Hepatic stellate cell (primary cell): ENCODE measurements at regions not wholly inside any gene's neighbourhood (a gene's known extent, or its start where the extent isn't known, plus 50 kb on each side); places are given as distances from the start of the nearest gene placed in this dataset.
"Not testable (repeated sequence)": the region's sequence is repeated elsewhere in the genome, so short reads cannot be mapped to it uniquely, and the experiment has no call there.

Experiments used
- DNase-seq: peaks from one replicate; pipeline ENCODE4 v3.0.0; 2011; ENCODE audit warnings: low spot score

DNA sequence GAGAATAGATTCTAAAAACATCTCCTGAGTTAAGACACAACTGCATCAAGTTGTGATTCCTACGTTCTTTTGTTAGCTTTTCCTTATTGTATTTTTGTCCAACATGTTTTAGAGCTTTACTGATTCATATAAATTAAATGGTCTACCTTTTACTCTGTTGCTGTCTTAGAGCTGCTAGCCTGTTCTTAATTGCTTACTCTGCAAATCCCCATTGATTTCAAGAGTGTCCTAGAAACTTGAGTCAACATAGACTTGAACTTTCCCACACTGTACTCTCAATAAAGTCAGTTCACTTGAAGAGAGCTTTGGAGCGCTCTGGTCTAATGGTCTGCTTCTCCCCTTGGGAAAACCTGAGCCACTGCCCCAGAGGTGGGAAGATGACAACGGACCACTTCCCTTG is 343.9 kb downstream of the CCER1 start:
- no peak for DNase-seq

DNA sequence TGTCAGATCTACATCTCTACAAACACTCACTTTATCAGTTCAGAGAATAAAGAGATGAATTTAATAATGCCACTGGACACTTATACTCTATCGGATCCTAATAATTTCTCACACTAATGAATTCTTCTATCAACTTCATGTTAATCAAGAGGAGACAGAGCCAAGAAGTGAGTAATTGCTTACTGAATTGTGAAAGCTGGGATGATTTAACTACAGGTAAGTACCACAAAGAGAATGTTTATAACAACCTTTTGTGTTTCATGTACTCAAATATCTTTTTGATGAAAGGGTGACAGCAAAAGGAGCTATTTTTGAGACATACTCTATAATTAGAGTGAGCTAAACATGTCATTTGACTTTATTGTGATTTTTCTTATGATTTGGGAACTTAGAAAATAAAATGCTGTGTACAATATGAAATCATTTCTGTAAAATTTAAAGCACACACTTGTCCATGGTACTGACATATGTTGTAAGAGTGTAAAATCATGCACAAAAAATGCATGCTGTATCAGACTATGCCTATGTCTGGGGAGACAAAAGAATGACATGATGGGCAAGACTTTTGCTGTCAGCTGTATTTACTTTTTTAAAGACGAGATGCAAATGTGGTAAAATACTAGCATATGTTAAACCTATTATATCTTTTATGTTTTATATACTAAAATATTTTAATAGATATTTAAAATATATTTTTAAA is 361.2 kb downstream of the CCER1 start:
- no peak for DNase-seq

DNA sequence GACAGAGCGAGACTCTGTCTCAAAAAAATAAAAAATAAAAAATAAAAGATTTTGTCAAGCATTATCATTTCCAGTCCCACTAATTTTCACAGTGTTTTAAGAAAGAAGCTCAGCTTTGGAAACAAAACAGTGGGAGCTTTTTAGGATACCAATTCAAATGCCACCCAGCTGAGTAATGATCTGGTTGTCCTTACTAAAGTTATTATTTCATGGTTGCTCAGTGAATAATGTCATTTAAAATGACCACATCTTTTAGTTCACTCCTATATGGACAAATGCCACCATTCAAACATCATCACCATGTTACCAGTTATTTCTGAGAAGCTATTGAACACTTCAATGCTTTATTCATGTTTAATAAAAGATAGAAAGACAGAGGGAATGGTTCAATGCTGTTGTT is 365.0 kb downstream of the CCER1 start:
- DNase-seq, result no peak

DNA sequence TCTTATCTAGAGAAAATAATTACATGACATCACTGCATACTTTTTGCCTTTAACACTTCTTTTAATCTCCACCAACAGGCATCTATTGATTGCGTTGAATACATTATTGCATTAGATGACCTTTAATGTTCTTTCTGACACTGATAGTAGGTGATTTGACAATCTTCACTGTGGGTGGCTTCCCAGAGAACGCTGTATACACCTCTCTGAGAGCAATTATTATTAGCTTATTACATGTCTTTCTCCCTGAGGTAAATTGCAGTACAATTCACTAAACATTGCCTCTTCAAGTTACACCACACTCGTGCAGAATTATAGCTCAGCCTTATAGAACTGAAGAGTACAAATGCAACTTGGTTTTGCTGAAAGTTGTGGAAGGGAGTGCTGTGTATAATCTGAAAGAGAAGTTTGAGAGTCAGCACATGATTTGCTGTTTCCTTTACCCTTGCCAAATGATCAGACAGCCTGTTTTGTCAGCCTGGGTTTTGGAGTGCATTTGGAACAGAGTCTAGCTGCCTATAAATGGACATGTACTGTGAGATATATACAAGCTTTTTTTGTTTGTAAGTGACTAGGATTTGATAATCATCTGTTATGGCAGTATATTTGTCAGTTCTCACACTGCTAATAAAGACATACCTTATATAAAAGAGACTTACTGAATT is 369.2 kb downstream of the CCER1 start:
- DNase-seq, result no peak

DNA sequence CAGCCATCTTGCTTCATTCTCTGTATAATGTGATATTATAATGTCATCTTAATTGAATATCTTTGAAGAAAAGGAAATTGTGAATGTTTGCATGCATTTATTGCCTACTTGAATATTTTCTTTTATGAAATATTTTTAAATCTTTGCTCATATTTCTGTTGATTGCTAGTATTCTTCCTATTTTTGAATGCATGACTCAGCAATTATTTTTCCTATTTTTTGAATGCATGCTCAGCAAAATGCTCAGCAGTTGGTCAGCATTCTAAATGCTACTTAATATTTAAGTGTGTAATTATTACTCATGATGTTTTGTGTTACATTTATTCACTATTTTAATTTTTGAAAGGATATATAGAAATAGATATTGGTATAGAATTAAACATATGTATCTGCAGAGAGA is 378.3 kb downstream of the CCER1 start:
- no peak for DNase-seq

DNA sequence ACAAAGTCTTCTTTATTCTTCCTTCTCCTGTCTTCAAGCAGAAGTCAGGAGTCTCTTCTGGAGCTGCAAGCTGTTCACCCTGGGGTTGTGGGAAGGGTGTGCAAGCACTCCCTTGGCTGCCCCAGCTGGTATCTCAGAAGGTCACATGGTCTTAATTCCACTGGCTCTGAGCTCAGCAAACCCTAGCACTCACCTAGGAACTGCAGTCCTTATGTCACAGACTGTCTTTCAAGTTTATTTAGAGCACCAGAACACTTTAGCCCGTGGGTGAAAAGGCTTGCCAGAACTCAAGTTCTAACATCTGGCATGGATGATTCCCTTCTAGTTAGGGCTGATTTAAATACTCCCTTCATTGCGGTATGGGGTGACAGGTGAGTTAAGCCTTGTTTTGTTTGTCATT is 379.0 kb downstream of the CCER1 start:
- no peak for DNase-seq

DNA sequence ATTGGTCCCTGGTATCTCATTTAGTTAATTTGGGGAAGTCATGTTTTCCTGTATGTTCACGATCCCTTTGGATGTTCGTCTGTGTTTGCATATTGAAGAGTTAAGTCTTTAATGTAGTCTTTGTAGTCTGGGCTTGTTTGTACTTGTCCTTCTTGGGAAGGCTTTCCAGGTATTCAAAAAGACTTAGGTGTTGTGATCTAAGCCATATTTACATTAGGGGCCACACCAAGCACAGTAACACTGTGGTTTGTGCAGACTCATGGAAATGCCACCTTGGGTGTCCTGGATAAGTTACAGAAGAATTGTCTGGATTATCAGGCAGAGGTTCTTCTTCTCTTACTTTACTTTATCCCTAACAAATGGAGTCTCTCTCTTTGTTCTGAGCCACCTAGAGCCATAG is 380.3 kb downstream of the CCER1 start:
- DNase-seq, result no peak

DNA sequence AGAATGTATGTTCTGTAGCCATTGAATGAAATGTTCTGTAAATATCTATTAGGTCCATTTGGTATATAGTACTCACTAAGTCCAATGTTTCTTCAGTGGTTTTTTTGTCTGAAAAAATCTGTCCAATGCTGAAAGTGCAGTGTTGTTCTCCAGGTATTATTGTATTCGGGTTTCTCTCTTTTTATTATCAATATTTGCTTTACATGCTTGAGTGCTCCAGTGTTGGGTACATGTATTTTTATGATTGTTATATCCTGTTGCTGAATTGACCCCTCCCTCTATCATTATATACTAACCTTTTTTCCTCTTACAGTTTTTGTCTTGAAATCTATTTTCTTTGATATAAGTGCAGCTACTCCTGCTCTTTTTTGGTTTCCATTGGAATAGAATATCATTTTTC is 382.2 kb downstream of the CCER1 start:
- no peak for DNase-seq

DNA sequence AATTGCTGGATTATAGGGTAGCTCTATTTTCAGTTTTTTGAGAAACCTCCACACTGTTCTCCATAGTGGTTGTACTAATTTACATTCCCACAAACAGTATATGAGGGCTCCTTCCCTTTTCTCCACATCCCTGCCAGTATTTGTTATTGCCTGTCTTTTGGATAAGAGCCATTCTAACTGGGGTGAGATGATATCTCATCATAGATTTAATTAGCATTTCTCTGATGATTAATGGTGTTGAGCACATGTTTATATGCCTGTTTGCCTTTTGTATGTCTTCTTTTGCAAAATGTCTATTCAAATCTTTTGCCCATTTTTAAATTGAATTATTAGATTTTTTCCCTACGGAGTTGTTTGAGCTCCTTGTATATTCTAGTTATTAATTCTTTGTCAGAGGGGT is 385.3 kb downstream of the CCER1 start:
- no peak for DNase-seq

DNA sequence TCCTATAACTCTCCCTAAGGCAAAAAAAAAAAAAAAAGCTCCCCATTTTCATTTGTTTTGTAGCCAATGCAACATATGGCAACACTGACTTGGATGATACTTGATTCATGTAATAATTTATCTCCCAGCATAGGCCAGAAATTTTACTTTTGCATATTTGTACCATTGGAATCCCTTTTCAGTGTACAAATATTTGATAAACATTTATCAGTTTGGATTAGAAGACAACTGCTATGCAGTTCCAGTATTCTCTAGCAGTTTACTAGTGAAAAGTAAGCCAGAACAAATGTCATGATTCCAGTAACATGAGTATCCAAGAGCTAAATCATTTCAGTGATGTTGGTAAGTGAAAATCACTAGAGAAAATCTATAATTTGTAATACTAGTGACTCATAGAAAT is 392.3 kb downstream of the CCER1 start:
- DNase-seq, result no peak

DNA sequence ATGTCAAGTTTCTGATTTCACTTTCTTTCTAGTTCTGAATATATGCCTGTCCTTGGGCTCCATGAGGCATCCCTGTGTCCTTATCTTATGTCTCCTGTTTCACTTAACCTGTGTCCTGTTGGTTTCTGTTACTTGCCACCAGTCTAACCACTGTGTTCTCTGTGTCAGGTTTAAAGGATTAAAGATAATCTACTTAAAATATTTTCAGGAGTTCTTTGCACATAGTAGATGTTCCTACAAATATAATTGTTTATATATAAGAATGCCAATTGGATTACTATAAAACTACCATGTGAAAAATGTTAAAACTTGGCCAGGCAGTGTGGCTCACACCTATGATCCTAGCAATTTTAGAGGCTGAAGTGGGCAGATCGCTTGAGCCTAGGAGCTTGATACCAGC is 406.4 kb downstream of the CCER1 start:
- DNase-seq, result no peak

DNA sequence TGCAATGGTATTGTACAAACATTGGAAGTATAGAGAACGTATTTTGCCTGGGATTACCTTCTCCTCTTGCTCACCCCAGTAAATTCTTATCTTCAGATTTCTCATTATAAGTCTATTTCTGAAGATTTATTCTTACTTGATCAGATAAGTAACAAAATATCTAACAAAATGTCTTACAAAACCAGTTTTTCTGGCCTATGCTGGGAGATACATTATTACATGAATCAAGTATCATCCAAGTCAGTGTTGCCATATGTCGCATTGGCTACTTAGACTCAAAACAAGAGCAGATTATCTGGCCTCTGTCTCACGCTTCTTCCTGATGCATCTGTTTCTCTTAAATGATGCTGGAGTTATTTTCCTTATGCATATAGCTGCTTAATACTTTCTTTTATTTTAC is 408.5 kb downstream of the CCER1 start:
- DNase-seq, result no peak

DNA sequence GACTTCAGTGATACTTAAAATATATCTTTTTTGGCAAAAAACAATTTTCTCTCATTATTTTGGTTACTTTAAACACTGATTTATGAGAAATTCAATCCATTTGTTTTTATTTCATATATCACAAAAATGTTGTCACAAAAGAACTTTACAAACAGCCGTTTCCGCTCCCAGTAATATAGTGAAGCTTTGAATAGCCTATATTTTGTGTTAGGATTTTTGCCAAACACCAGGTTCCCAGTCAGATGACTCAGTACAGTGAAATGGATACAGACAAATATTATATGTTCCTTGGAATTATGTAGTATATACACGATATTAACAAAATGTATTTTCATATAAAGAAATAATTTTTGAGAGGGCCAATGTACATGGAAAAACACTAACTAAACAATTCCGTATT is 411.1 kb downstream of the CCER1 start:
- DNase-seq, result no peak

DNA sequence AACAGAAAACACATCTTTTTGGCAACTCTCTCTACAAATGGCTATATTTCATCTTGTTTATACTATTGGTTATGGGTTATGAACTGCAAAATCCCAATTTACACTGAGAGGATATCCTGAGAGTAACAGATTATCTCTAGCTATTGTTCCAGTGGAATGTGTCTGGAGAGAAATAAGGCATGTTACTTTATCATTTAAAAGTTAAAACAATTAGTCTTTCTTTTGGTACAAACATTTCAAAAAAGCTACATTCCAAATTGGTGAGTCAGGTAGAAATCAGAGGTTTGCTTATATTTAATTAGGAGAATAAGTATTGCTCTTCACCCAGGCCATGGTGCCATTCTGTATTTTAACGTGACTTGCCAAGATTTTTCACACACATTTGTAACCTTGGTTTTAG is 411.6 kb downstream of the CCER1 start:
- DNase-seq, result no peak

DNA sequence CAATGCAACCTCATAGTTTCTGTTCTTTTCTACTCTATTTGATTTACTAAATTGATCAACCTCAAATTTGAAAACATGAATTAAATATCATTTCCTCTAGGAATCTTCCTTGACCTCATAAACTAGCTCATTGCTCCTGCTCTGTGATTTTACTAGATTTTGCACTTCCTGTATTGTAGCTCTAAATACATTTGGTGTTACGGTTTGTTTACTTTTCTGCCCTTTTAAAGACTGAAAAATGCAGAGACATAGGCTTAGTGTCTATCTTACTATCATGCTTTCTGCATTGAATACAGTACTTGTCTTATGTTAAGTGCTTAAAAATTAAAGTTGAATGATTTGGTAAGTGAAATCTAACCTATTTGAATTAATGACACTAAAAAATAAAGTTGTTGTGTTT is 412.1 kb downstream of the CCER1 start:
- not testable (repeated sequence) for DNase-seq

DNA sequence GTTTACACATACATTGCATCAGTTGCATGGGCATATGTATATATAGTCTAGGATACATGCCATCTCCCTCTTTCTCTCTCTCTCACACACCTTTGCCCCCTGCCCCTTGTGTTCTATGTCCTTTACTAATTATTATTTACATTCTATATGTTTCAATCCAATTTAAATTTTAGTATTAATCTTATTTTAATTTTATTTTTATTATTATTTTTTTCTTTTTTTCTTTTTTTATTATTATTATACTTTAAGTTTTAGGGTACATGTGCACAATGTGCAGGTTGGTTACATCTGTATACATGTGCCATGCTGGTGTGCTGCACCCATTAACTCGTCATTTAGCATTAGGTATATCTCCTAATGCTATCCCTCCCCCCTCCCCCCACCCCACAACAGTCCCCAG is 421.1 kb downstream of the CCER1 start:
- DNase-seq, result not testable (repeated sequence)

DNA sequence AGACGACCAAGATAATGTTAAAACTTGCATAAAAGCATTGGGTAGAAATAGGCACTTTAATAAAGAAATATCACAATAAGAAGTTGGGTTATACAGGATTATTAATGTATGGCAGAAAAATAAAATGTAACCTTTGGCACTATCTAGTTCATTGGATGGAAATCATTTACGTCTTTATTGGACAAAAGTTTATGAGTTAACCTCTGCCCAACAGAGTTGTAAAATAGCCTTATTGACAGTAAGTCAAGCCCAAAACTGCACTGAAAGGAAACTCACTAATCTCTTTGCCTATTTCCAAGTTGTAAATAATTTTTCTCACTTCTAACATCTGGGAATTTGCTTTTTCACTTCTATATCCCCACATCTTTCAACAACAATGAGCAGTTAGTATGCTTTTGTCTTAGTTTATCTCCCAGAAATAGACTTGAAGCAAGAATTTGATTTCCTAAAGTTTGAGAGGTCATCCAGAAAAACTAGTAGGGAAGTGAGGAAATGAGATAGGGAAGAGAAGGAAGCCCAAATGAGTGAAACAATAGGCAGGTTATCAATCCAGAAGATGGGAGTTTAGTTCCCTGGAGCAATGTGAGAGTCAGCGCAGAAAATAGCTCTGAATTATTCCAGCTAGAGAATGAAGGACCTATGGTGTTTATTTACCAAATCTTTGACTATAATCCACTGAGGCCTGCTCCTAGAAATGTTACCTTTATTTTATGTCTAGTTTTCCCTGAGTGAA is 434.8 kb downstream of the CCER1 start:
- DNase-seq, result no peak

DNA sequence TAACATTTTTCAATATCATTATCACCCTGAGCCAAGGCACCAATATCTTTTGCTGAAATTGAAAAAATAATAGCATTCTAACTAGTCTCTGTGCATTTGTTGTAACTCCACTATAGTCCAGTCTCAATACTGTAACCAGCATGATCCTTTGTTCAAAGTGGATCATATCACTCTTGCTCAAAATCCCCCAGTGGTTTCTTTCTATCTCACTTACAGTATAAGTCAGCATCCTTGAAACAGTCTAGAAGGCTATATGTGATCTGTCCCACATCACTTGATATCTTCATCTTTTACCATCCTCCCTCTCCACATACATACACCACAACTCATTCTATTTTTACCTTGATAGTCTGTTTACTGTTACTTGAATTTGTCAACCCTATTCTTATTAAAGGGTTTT is 435.7 kb downstream of the CCER1 start:
- no peak for DNase-seq

DNA sequence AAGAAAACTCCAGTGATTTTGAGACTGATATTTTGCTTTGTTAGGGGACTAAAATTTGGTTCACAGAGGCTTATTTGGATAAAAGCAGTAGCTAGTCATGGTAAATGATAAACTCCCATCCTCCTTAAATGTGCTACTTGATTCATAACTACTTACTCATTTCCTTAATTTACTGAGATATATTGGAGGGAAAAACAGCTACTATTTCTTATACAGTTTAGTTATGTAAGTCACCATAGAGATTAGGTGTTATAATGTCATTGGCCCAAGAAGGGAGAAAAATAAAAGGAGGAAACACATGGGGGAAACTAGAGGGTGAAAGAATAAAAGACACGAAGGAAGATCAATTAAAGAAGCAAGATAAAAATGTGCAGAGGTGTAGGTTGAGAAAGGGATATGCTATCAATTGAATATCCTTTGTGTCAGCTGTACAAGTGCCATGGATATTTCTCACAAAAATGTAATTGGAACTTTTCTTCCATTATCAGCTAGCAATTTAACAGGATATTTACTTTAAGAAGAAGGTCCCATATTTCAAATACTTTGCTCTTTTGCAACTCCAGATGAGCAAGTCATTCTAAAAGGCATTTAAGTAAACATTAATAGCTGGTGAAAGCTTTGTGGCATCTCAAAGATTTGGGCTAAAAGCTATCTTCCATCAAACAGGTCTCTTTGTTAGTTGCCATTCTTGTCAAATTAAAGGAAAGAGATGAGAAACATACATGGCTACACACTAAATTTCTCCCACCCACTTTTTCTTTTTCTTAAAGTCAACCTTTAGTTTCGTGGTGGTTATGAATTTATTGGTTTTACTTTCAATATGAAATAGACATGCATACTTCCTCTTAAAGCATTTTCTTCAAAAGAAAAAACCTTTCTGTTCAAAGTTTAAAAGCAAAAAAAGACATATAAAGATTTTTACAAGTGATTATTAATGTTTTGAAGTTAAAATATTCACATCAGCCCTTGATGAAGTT is 439.5 kb downstream of the CCER1 start:
- no peak for DNase-seq

DNA sequence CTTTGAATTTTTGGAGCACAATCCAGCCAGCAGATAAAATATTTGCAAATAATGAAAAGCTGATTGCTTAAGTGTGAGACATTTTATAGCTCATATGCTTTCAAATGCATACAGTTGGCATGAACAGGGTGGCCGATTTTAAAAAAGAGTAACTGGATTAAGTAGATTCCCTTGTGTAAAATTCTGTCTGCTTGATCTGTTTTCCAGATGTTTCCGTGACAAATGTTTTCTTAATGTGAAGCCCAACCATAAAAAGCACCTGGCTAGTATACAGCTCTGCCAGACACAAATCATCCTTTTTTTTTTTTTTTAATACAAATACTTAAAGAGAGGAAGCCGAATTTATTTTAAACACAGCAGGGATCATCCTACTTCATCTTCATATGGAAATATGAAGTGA is 440.7 kb downstream of the CCER1 start:
- no peak for DNase-seq

DNA sequence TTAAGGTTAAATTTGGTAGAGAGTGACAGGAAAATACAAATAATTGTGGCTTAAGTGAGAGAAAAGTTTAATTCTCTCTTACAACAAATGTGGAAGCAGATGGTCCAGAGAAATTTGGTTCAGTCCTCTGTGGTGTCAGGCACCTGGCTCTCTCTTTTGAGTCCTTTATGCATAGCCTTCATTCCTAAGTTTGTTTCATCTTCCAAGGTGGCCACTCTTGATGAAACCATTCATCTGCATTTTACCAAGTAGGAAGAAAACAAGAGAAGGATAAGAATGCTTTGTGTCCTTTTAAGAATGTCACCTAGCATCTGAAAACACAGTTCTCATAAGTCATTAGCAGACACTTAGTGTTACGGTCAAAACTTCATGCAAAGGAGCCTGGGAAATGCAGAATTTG is 442.5 kb downstream of the CCER1 start:
- no peak for DNase-seq

DNA sequence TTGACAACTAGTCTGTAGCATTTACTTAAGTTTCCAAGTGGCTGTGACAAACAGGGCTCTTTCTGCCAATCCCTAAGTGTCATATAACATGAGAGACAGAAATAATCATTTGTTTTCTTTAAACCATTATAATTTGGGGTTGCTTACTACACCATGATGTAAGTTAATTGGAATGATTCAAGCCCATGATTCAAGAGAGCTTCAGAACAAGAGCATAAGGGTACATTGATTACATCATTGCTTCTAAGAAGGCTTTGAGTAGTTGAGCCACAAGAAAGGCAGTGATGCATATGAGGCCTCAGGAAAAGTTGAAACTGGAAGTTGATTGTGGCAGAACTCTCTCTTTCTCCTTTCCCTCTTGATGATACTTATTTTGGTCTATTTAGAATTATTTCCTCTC is 444.0 kb downstream of the CCER1 start:
- no peak for DNase-seq
